ENCODE measurements at regions not wholly inside any gene's neighbourhood (a gene's known extent, or its start where the extent isn't known, plus 50 kb on each side); places are given as distances from the start of the nearest gene placed in this dataset.

- DNase-seq (no peak), ATAC-seq (no peak)
- intact Hi-C loops (cut with micrococcal nuclease), result no loop called here
Observed at GRCh38 chr3:194013928-194014327, 122.0 kb upstream of the HES1 start.

GRCh38 chr3:194014756-194015155 is 121.2 kb upstream of the HES1 start:
- no peak for DNase-seq
- intact Hi-C loops (cut with micrococcal nuclease), result no loop called here
- no peak for ATAC-seq

GRCh38 chr3:194019398-194020165 is 116.4 kb upstream of the HES1 start:
- DNase-seq (no peak), ATAC-seq (no peak)
- intact Hi-C loops (cut with micrococcal nuclease), result no loop called here

GRCh38 chr3:194022052-194022451 is 113.9 kb upstream of the HES1 start:
- DNase-seq (no peak), ATAC-seq (no peak)
- intact Hi-C loops (cut with micrococcal nuclease), result no loop called here

GRCh38 chr3:194022816-194023215 is 113.1 kb upstream of the HES1 start:
- no peak for ATAC-seq
- DNase-seq, result no peak
- intact Hi-C loops (cut with micrococcal nuclease), result no loop called here

- no peak for ATAC-seq
- DNase-seq, result no peak
- intact Hi-C loops (cut with micrococcal nuclease), result no loop called here
Observed at GRCh38 chr3:194023501-194024280, 112.3 kb upstream of the HES1 start.

- DNase-seq (no peak), ATAC-seq (no peak)
- intact Hi-C loops (cut with micrococcal nuclease), result no loop called here
Observed at GRCh38 chr3:194025119-194025518, 110.8 kb upstream of the HES1 start.

- no peak for ATAC-seq
- intact Hi-C loops (cut with micrococcal nuclease), result no loop called here
- DNase-seq, result no peak
Observed at GRCh38 chr3:194025951-194026350, 110.0 kb upstream of the HES1 start.

- no peak for DNase-seq
- ATAC-seq, result no peak
- intact Hi-C loops (cut with micrococcal nuclease), result no loop called here
Observed at GRCh38 chr3:194028434-194029004, 107.4 kb upstream of the HES1 start.

GRCh38 chr3:194029846-194030245 is 106.1 kb upstream of the HES1 start:
- intact Hi-C loops (cut with micrococcal nuclease), result no loop called here
- DNase-seq, result no peak

GRCh38 chr3:194030372-194030771 is 105.6 kb upstream of the HES1 start:
- intact Hi-C loops (cut with micrococcal nuclease), result no loop called here
- DNase-seq, result no peak
- ATAC-seq, result no peak

More at GRCh38 chr3:194029846-194030245, 106.1 kb upstream of the HES1 start:
- ATAC-seq, result no peak

GRCh38 chr3:194031349-194031748 is 104.6 kb upstream of the HES1 start:
- no peak for ATAC-seq
- no peak for DNase-seq
- intact Hi-C loops (cut with micrococcal nuclease), result no loop called here

GRCh38 chr3:194031867-194032635 is 103.9 kb upstream of the HES1 start:
- intact Hi-C loops (cut with micrococcal nuclease), result no loop called here
- no peak for DNase-seq
- ATAC-seq, result no peak

GRCh38 chr3:194032828-194033435 is 103.0 kb upstream of the HES1 start:
- intact Hi-C loops (cut with micrococcal nuclease), result no loop called here
- no peak for DNase-seq

GRCh38 chr3:194034346-194035336 is 101.3 kb upstream of the HES1 start:
- no peak for ATAC-seq
- DNase-seq, result no peak
- intact Hi-C loops (cut with micrococcal nuclease), result no loop called here

More at GRCh38 chr3:194032828-194033435, 103.0 kb upstream of the HES1 start:
- ATAC-seq, result no peak

- ATAC-seq (no peak), DNase-seq (no peak)
- intact Hi-C loops (cut with micrococcal nuclease), result no loop called here
Observed at GRCh38 chr3:194035406-194036138, 100.4 kb upstream of the HES1 start.

GRCh38 chr3:194036842-194037241 is 99.1 kb upstream of the HES1 start:
- intact Hi-C loops (cut with micrococcal nuclease), result no loop called here

More at GRCh38 chr3:194036842-194037241, 99.1 kb upstream of the HES1 start:
- ATAC-seq, result no peak
- DNase-seq, result no peak
